M059J (cell line): ENCODE measurements at regions not wholly inside any gene's neighbourhood (a gene's known extent, or its start where the extent isn't known, plus 50 kb on each side); places are given as distances from the start of the nearest gene placed in this dataset.

ENCODE experiments used
- DNase-seq: peaks from one replicate; pipeline ENCODE4 v3.0.0-alpha.2; 2012; ENCODE audit warnings: low read depth

- no peak for DNase-seq
These were observed 50.3 kb downstream of the PLXNA1 start for GRCh38 chr3:127033171-127033570.

GRCh38 chr3:127033786-127034185 lies 50.9 kb downstream of the PLXNA1 start:
- DNase-seq, result no peak

- no peak for DNase-seq
These were observed 51.5 kb downstream of the PLXNA1 start for GRCh38 chr3:127034195-127034989.

- no peak for DNase-seq
These were observed 52.2 kb downstream of the PLXNA1 start for GRCh38 chr3:127034990-127035652.

DNA sequence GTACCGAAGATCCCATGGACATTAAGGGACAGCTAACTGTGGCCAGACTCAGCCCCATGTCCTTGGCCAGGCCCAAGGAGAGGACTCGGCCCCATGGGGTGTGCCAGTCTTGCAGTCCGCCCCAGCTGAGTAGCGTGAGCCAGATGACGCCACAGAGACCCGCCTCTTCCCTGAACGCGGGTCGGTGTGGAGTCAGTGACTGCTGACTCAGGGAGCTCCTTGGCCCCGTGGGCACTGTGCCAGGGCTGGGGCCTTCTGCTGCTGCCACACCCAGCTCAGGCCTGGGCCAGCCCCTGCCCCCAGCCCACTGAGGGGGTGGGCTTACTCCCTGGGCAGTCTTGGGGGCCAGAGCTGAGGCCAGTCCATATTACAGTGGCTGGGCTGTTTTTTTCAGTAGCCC lies 52.8 kb downstream of the PLXNA1 start:
- peak; percentile 63 for DNase-seq

GRCh38 chr3:127036209-127037020 lies 53.5 kb downstream of the PLXNA1 start:
- DNase-seq, result no peak

DNA sequence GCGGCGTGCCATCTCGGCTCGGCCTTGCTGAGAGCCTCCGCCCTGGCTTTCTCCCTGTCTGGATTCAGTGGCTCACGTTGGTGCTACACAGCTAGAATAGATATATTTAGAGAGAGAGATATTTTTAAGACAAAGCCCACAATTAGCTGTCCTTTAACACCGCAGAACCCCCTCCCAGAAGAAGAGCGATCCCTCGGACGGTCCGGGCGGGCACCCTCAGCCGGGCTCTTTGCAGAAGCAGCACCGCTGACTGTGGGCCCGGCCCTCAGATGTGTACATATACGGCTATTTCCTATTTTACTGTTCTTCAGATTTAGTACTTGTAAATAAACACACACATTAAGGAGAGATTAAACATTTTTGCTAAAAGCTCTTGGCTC lies 54.1 kb downstream of the PLXNA1 start:
- no peak for DNase-seq

DNA sequence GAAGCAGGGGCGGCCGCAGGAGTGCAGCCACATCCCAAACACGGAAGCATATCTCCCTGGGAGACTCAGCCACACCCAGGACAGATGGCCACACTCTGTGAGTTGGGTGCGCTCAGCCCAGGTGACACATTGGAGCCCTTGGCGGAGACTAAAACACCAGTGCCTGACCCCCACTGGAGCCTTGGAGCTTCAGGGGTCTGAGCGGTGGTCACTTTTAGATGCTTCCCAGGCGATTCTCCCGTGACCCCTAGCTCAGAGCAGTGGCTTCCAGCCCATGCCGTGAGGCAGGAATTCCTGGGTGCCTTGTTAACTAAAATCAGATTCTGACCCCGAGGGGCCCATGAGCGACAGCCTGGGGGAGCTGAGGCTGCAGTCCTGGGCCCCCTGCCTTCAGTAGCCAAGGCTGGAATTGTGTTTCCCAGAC lies 54.5 kb downstream of the PLXNA1 start:
- no peak for DNase-seq

DNA sequence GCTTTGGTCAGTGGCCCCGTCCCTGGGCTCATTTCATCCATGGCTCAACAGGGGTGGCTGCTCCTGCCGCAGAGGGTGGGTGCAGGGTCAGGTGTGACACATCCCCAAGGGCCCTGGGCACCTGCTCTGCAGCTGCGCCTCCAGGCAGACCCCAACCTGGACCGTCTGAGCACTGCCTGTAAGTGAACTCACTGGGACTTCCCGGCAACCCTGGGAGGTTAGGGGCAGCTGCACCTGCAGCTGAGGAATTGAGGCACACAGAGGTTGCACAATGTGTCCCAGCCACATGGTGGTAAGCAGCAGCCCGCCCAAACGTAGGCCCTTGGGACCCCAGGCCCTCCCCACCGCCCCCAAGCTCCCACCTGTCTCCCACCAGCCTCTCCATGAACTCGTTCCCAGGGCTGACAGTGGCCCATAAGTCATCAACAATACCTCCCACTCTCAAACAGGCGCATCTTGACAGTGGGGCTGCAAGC lies 55.1 kb downstream of the PLXNA1 start:
- no peak for DNase-seq

GRCh38 chr3:127038466-127038865 lies 55.6 kb downstream of the PLXNA1 start:
- DNase-seq, result no peak

DNA sequence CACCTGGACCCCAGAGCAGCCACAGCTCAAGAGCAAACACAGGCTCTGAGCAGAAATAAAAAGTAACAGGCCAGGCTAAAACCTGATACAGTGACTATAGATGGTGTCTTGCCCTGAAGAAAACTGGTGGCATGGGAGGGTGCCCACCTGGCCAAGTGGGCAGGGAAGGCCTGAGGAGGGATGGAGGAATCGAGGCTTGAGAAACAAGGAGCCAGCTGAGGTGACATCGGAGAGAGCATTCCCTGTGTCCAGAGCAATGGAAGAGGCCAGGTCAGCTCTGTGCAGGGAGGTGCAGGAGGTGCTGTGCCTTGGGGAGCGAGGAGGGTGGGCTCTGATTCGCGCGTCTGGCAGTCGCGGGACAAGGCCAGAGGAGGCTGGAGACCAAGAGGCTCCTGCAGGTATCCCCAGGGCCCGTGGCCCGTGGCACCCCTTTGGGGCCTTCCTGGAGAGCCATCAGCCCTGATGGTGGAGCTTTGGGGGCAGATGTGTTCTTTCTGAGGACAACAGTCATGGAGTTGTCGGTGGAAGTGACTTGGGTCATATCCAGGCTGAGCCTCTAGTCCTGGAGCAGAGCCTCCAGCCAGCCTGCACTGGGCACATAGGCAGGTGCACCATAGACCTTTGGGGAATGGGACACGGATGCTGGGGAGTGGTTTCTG lies 56.1 kb downstream of the PLXNA1 start:
- no peak for DNase-seq

- no peak for DNase-seq
These were observed 56.8 kb downstream of the PLXNA1 start for GRCh38 chr3:127039719-127040118.

DNA sequence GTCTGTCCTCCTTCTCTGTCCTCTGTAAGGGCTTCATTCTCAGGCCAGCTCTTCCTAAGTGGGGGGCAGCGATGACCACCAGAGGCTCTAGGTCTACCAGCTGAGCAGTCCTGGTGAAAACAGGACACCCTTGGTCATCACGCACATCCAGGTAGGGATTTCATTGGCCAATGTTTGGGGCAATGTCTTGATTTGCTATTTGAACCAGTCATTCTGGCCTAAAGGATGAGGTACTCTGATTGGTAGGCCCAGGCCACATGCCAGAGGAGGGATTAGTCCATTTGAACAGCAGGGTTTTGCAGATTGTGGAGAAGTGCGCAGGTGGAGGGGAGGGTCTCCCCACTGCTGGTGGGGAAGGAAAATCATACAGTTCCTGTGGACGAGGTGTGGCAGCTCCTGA lies 57.3 kb downstream of the PLXNA1 start:
- DNase-seq, result no peak

- no peak for DNase-seq
These were observed 58.4 kb downstream of the PLXNA1 start for GRCh38 chr3:127041264-127041820.

- no peak for DNase-seq
These were observed 59.0 kb downstream of the PLXNA1 start for GRCh38 chr3:127041933-127042332.

GRCh38 chr3:127042634-127043033 lies 59.7 kb downstream of the PLXNA1 start:
- DNase-seq, result no peak

DNA sequence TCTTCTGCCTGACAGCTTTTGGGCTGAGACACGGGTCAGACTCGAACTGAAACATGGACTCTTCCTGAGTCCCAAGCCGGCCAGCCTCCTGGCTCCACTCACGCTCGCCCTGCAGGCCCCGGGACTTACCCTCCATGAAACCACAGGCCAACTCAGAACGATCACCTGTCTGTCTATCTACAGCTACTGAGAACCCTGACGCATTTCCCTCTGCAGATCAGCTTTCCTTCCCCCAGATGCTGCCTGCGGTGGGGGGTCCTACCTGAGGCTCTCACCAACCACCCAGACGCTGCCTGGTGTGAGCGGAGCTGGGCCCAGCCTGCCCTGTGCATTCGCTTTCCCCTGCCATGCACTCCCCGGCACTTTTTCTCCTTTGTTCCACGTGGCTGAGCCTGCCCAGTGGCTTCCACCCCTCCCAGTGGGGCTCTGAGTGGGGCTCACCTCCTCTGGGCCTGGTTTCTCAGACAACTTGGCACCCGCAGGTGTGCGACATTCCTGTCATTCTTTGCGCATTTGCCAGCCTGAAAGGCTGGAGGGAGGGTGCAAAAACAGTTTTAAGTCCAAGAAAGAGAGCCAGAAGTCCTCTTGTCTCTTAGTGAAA lies 60.2 kb downstream of the PLXNA1 start:
- peak; percentile 43 for DNase-seq

GRCh38 chr3:127043731-127044510 lies 61.0 kb downstream of the PLXNA1 start:
- no peak for DNase-seq

DNA sequence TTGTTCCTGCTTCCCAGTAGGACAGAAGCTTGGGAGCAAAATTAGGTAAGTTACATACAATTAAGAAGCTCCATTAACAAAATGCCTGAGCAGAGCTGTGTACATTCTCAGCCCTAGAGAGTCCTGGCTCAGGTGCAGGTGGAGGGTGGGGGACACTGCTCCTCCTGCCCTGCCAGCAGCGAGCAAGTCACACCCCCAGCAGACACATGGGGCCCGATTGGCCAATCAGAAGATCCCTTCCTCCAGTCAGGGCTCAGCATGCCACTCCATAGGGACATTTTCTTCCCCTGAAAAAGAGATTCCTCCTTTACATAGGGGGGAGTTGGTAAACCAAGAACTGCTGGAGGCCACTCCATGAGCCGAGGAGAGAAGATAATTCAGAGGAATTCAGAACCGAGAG lies 62.1 kb downstream of the PLXNA1 start:
- DNase-seq, result peak; percentile 14

DNA sequence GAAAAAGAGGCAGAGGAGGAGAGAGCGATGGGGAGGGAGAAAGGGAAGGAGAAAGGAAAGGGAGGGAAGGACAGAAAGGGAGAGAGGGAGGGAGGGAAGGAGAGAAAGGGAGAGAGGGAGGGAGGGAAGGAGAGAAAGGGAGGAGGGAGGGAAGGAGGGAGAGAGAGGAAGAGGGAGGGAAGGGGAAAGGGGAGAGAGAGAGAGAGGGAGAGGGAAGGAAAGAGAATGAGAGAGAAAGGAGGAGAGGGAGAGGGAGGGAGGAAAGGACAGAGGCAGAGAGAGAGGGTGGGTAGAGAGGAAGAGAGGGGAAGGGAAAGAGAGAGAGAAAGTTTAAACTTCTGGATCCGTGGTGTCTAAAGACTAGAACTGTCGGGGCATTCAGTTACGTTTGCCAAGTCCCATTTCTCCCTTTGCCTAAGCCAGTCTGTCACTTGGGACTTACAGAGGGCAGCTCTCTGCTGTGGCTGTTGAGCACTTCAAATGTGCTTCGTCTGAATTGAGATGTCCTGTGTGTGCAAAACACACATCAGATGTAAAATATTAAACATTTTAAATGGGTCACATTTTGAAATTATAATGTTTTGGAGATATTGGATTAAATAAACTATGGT lies 62.6 kb downstream of the PLXNA1 start:
- DNase-seq, result no peak
